GM19240 (cell line): ENCODE measurements at regions not wholly inside any gene's neighbourhood (a gene's known extent, or its start where the extent isn't known, plus 50 kb on each side); places are given as distances from the start of the nearest gene placed in this dataset.
"Not testable (repeated sequence)": the region's sequence is repeated elsewhere in the genome, so short reads cannot be mapped to it uniquely, and the experiment has no call there.

Source experiments
- DNase-seq: peaks from one replicate; pipeline ENCODE4 v3.0.0; 2011; ENCODE audit warnings: low spot score; ENCODE audit not compliant: insufficient read length

GRCh38 chr18:77373730-77374445, 124.2 kb downstream of the GALR1 start:
- DNase-seq: no peak

GRCh38 chr18:77374446-77374805, 124.8 kb downstream of the GALR1 start:
- DNase-seq: no peak

GRCh38 chr18:77376043-77376732, 126.5 kb downstream of the GALR1 start:
- no peak for DNase-seq

GRCh38 chr18:77376733-77377094, 127.1 kb downstream of the GALR1 start:
- DNase-seq: no peak

- DNase-seq: no peak
These were observed 128.2 kb downstream of the GALR1 start for GRCh38 chr18:77377813-77378212.

GRCh38 chr18:77379976-77380509, 130.4 kb downstream of the GALR1 start:
- DNase-seq: no peak

GRCh38 chr18:77380695-77381094, 131.0 kb downstream of the GALR1 start:
- no peak for DNase-seq

- DNase-seq: no peak
These were observed 142.7 kb downstream of the GALR1 start for GRCh38 chr18:77392321-77392720.

- DNase-seq: no peak
These were observed 143.9 kb downstream of the GALR1 start for GRCh38 chr18:77393519-77393918.

GRCh38 chr18:77395953-77396352, 146.3 kb downstream of the GALR1 start:
- no peak for DNase-seq

GRCh38 chr18:77397056-77397455, 147.4 kb downstream of the GALR1 start:
- DNase-seq: no peak

GRCh38 chr18:77397617-77398016, 148.0 kb downstream of the GALR1 start:
- DNase-seq: no peak

- DNase-seq: no peak
These were observed 150.9 kb downstream of the GALR1 start for GRCh38 chr18:77400561-77400960.

- no peak for DNase-seq
These were observed 151.5 kb downstream of the GALR1 start for GRCh38 chr18:77401173-77401572.

GRCh38 chr18:77403969-77404535, 154.4 kb downstream of the GALR1 start:
- DNase-seq: no peak

GRCh38 chr18:77405096-77405495, 155.4 kb downstream of the GALR1 start:
- no peak for DNase-seq

GRCh38 chr18:77407733-77408132, 158.1 kb downstream of the GALR1 start:
- DNase-seq: no peak

GRCh38 chr18:77421546-77421945, 171.9 kb downstream of the GALR1 start:
- not testable (repeated sequence) for DNase-seq

- no peak for DNase-seq
These were observed 173.6 kb downstream of the GALR1 start for GRCh38 chr18:77422974-77423867.

GRCh38 chr18:77433076-77433475, 183.4 kb downstream of the GALR1 start:
- no peak for DNase-seq

GRCh38 chr18:77439888-77440287, 190.2 kb downstream of the GALR1 start:
- no peak for DNase-seq

GRCh38 chr18:77442393-77442792, 192.7 kb downstream of the GALR1 start:
- no peak for DNase-seq
